ENCODE measurements at regions not wholly inside any gene's neighbourhood (a gene's known extent, or its start where the extent isn't known, plus 50 kb on each side); places are given as distances from the start of the nearest gene placed in this dataset.
A peak's percentile ranks its signal among the peaks of the same experiment; 100 is the strongest.

GRCh38 chrX:97763391-97763790, 879.7 kb downstream of the RPA4 start:
- Mint-ChIP-seq H3K4me3 (no peak overlapping the region), H3K27ac (no peak overlapping the region), H3K36me3 (peaks cover 3% of the 10 kb centered on the region), H3K9me3 (peaks cover 12% of the 10 kb centered on the region), H3K4me1 (peaks cover 18% of the 10 kb centered on the region), H3K27me3 (ENCODE audit: low read depth) (no peaks in the 10 kb centered on the region)
- no peak for DNase-seq (ENCODE audit: low spot score in 2 of 2, unreplicated experiment in 2 of 2)
- TF ChIP-seq, protein P1, sequence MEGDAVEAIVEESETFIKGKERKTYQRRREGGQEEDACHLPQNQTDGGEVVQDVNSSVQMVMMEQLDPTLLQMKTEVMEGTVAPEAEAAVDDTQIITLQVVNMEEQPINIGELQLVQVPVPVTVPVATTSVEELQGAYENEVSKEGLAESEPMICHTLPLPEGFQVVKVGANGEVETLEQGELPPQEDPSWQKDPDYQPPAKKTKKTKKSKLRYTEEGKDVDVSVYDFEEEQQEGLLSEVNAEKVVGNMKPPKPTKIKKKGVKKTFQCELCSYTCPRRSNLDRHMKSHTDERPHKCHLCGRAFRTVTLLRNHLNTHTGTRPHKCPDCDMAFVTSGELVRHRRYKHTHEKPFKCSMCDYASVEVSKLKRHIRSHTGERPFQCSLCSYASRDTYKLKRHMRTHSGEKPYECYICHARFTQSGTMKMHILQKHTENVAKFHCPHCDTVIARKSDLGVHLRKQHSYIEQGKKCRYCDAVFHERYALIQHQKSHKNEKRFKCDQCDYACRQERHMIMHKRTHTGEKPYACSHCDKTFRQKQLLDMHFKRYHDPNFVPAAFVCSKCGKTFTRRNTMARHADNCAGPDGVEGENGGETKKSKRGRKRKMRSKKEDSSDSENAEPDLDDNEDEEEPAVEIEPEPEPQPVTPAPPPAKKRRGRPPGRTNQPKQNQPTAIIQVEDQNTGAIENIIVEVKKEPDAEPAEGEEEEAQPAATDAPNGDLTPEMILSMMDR (IDR thresholded peaks at IDR 0.05; ENCODE audit: unreplicated experiment) = no peak

DNA sequence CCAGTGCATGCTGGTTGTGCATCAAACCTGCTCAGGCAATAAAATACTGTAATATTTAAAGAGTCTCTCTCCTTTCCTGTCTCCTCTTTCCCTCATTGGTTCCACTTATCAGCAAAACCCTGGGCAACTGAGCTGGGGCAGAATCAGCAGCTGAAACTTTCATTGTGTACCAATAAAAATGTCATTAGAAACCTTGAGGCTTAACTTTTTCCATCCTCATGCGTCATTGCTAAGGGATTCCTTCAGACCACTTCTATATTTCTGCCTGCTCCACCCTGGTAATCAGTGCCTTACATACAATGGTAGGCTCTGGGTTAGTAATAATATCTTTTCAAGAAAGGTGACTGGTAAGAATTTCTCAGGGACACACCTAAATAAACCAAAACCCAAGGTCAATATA, 880.3 kb downstream of the RPA4 start:
- peaks cover 10% of the 10 kb centered on the region for H3K9me3 Mint-ChIP-seq
- H3K4me1 Mint-ChIP-seq = peaks cover 18% of the 10 kb centered on the region
- TF ChIP-seq, protein P1 (IDR thresholded peaks at IDR 0.05; ENCODE audit: unreplicated experiment) = no peak
- peaks cover 3% of the 10 kb centered on the region for H3K36me3 Mint-ChIP-seq
- DNase-seq (ENCODE audit: low spot score in 2 of 2, unreplicated experiment in 2 of 2) = no peak
- H3K4me3 Mint-ChIP-seq = no peak overlapping the region
- no peak overlapping the region for H3K27ac Mint-ChIP-seq
- H3K27me3 Mint-ChIP-seq (ENCODE audit: low read depth) = no peaks in the 10 kb centered on the region

DNA sequence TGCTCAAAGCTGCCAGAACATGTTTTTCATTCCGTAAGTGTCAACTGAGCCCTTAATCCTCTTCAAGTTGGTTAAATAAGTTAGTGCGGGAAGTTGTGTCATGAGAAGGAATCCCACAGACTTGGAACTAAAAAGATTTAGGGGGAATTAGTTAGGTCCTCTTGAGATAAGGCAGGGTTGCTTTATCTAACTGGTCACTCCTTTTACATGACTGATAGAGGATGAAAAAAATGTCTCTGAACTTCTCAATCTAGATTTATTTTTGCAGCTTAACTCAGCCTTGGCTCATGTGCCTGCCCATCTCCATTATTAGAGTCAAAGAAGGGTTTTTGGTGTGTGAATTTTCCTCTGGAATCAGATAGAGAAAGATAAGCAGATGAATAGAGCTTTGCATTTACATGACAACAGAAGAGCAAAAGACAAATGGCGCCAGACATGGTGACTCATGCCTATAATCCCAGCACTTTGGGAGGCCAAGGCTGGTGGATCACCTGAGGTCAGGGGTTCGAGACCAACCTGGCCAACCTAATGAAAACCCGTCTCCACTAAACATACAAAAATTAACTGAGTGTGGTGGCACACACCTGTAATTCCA, 882.9 kb downstream of the RPA4 start:
- H3K4me1 Mint-ChIP-seq = peaks cover 18% of the 10 kb centered on the region
- DNase-seq (ENCODE audit: low spot score in 2 of 2, unreplicated experiment in 2 of 2) = no peak

DNA sequence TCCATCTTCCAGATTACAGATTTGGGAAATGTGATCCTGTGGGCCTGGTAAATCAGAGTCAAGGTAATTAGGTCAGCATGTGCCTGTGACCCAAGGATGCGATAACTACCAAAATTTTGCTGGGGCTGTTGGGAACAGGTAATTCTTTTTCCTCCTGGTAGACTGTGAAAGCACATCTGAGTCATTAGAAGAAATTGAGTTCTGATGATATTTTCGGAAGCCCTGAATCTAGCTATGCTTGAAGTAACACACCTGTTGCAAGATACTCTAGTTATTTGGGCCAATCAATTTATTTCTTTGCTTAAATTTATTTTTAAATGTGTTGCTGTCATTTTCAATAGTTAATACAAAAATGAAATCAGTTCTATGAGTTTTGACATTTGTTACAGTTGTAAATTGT, 903.6 kb downstream of the RPA4 start:
- H3K36me3 Mint-ChIP-seq = peaks cover 4% of the 10 kb centered on the region
- no peak overlapping the region for H3K27ac Mint-ChIP-seq
- TF ChIP-seq, protein P1 (IDR thresholded peaks at IDR 0.05; ENCODE audit: unreplicated experiment) = no peak
- no peaks in the 10 kb centered on the region for H3K27me3 Mint-ChIP-seq (ENCODE audit: low read depth)
- no peak for DNase-seq (ENCODE audit: low spot score in 2 of 2, unreplicated experiment in 2 of 2)
- peaks cover 21% of the 10 kb centered on the region for H3K9me3 Mint-ChIP-seq
- no peaks in the 10 kb centered on the region for H3K4me1 Mint-ChIP-seq
- no peak overlapping the region for H3K4me3 Mint-ChIP-seq

More for the DNA sequence above, 882.9 kb downstream of the RPA4 start:
- Mint-ChIP-seq H3K27ac (peak overlapping the region; percentile 69), H3K9me3 (peaks cover 11% of the 10 kb centered on the region), H3K27me3 (ENCODE audit: low read depth) (no peaks in the 10 kb centered on the region), H3K4me3 (no peak overlapping the region), H3K36me3 (peaks cover 3% of the 10 kb centered on the region)
- TF ChIP-seq, protein P1 (IDR thresholded peaks at IDR 0.05; ENCODE audit: unreplicated experiment) = no peak

GRCh38 chrX:97787849-97788248, 904.1 kb downstream of the RPA4 start:
- no peak for DNase-seq (ENCODE audit: low spot score in 2 of 2, unreplicated experiment in 2 of 2)
- Mint-ChIP-seq H3K4me1 (no peaks in the 10 kb centered on the region), H3K27ac (no peak overlapping the region), H3K9me3 (peaks cover 16% of the 10 kb centered on the region), H3K36me3 (no peaks in the 10 kb centered on the region), H3K27me3 (ENCODE audit: low read depth) (no peaks in the 10 kb centered on the region), H3K4me3 (no peak overlapping the region)
- TF ChIP-seq, protein P1 (IDR thresholded peaks at IDR 0.05; ENCODE audit: unreplicated experiment) = no peak

GRCh38 chrX:97790850-97791249, 907.1 kb downstream of the RPA4 start:
- peaks cover under 1% of the 10 kb centered on the region for H3K9me3 Mint-ChIP-seq
- no peak for DNase-seq (ENCODE audit: low spot score in 2 of 2, unreplicated experiment in 2 of 2)
- H3K27ac Mint-ChIP-seq = no peak overlapping the region
- H3K4me1 Mint-ChIP-seq = no peaks in the 10 kb centered on the region
- no peaks in the 10 kb centered on the region for H3K36me3 Mint-ChIP-seq
- H3K4me3 Mint-ChIP-seq = no peak overlapping the region
- H3K27me3 Mint-ChIP-seq (ENCODE audit: low read depth) = no peaks in the 10 kb centered on the region
- TF ChIP-seq, protein P1 (IDR thresholded peaks at IDR 0.05; ENCODE audit: unreplicated experiment) = no peak

Measured in mesothelial cell of epicardium (in vitro differentiated cells).